ENCODE measurements at regions not wholly inside any gene's neighbourhood (a gene's known extent, or its start where the extent isn't known, plus 50 kb on each side); places are given as distances from the start of the nearest gene placed in this dataset.

GRCh38 chr1:115233598-115233997 lies 104.5 kb downstream of the NGF start:
- no peak for DNase-seq (ENCODE audit: low spot score)

DNA sequence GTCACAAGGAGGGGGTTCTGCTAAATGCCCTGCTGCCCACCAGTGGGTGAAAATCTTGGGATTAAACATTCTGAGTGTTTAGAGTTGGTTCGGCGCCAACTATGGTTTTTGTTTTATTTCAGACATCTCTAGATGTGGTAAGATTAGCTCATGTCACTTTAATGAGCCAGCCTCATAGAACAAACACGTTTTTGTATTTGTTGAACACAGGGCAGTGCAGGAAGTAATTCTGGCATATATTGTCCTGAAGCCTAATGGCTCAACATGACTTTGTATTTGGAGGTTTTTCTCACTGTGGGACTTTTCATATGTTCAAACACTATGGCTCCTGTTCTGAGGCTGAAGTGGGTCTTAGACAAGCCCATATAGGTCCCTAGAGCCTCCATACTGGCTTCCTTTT lies 107.8 kb downstream of the NGF start:
- DNase-seq (ENCODE audit: low spot score): no peak

GRCh38 chr1:115229016-115229415 lies 109.0 kb downstream of the NGF start:
- no peak for DNase-seq (ENCODE audit: low spot score)

DNA sequence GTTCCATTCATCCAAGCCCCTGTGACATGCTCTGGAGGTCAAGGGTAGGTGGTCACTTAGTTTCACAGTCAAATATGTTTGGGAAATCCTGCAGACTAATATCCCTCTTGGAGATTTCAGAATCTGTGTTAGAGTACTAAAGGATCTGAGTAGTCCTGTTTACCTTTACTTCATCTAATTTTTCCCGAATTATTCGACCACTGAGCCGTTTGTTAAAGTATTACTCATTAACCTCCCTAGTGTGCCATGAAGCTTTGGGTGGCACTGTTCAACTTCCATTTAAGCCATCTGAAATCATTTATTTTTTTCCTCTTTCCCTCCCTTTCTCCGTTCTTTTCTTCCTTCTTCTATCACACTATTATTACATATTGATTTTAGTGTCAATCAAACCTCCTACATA lies 109.9 kb downstream of the NGF start:
- no peak for DNase-seq (ENCODE audit: low spot score)

- DNase-seq (ENCODE audit: low spot score): peak; percentile 67
Observed at GRCh38 chr1:115227346-115228082, 110.5 kb downstream of the NGF start.

- no peak for DNase-seq (ENCODE audit: low spot score)
Observed at GRCh38 chr1:115225993-115226685, 111.9 kb downstream of the NGF start.

- DNase-seq (ENCODE audit: low spot score): no peak
Observed at GRCh38 chr1:115224636-115225035, 113.4 kb downstream of the NGF start.

- DNase-seq (ENCODE audit: low spot score): no peak
Observed at GRCh38 chr1:115222616-115223402, 115.2 kb downstream of the NGF start.

- DNase-seq (ENCODE audit: low spot score): no peak
Observed at GRCh38 chr1:115220340-115221270, 117.4 kb downstream of the NGF start.

GRCh38 chr1:115219927-115220326 lies 118.1 kb downstream of the NGF start:
- DNase-seq (ENCODE audit: low spot score): no peak

- no peak for DNase-seq (ENCODE audit: low spot score)
Observed at GRCh38 chr1:115218699-115219098, 119.3 kb downstream of the NGF start.

DNA sequence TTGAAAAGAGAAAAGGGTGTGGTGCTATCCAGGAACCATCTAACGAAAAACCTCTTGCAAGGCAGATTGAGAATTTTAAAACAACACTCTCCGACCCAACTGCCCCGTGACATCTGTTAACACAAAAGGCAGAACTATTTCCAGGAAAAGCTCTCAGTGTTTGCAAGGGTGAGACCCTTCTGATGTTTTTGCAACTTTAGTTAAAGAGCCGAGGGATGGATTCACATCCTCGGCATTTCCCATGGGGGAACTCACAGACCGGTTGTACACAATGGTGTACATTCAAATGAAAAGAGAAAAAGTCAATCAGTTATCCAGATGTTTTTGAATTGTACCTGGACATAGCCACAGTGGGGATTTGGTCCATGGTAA lies 120.0 kb downstream of the NGF start:
- DNase-seq (ENCODE audit: low spot score): no peak

- DNase-seq (ENCODE audit: low spot score): no peak
Observed at GRCh38 chr1:115217150-115218033, 120.7 kb downstream of the NGF start.

- DNase-seq (ENCODE audit: low spot score): no peak
Observed at GRCh38 chr1:115215703-115216521, 122.1 kb downstream of the NGF start.

GRCh38 chr1:115215110-115215509 lies 122.9 kb downstream of the NGF start:
- no peak for DNase-seq (ENCODE audit: low spot score)

DNA sequence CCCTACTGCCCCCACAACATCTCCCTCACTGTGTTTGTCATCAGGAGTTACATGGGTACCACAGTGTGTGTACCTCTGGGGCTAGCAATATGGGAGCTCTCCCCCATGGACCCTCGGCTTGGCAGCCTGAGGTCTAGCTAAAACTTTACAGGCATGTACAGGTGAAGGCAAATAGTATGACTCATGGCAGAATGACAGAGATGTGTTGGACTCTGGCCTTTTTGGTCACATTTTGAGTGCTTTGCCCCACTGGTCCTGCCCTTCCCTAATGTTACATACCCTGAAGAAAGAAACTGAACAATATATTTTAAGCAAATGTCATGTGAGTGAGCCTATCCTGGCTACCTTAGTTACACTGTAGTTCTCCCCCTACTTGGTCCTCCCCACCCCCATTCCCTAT lies 124.0 kb downstream of the NGF start:
- DNase-seq (ENCODE audit: low spot score): no peak

GRCh38 chr1:115213130-115213529 lies 123.8 kb upstream of the TSPAN2 start:
- no peak for DNase-seq (ENCODE audit: low spot score)

DNA sequence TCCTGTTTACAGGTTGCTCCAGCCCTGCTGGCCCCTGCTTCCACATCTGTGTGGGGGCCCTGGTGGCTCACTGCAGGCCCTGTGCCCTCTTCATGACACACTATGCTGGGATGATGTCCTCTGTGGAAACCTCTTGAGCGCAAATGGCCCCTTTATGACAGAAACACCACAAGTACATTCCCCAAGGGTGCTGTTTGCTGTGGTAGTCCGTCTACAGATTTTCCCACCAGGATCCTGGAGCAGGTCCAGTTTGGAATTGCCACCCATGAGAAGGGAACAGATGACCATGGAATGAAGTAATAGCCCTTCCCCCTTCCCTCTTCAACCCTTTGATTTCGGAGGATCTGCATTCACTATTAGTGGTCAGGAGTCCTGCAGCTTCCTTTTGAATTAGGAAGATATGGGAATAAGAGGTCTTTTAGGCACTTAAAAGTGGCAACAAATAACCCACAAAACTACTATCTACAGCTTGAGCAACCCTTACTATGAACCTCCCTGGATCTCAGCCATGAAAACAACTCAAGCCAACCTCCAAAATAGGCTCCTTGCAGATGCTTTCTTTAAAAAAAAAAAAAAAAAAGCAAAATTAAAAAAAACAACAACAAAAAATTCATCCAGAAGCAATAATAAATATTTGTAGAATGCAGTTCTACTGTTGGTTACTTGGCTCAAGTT lies 121.9 kb upstream of the TSPAN2 start:
- no peak for DNase-seq (ENCODE audit: low spot score)

DNA sequence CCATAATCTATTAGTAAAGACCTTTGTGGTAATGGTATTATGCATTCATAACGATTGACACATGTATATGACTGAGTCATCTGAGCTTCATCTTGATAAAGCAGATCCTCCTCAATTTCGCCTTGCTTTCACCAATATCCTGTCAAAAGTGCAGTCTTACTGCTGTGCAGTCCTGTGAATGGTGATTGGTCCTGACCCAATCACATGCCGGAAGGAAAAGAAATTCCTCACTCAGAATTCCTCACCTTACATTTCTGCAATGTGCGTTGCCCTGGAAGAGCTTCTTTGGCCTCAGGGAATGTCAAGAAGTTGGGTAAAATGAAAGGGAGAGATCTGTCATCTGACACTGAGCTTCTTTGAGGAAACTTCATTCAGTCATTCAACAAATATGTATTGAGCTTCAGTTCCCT lies 121.0 kb upstream of the TSPAN2 start:
- no peak for DNase-seq (ENCODE audit: low spot score)
